Adrenal gland (tissue), 9 donors: ENCODE measurements at regions not wholly inside any gene's neighbourhood (a gene's known extent, or its start where the extent isn't known, plus 50 kb on each side); places are given as distances from the start of the nearest gene placed in this dataset.

Source experiments
- DNase-seq, 7 donors: peaks; one replicate each; pipeline ENCODE4 v3.0.0-alpha.2; 2019 to 2020
- H3K27ac ChIP-seq, 5 donors: fragments of 200-600 bp; sonication (generic) in 4 of 5; 1 replicate in 3 of 5; 2 replicates in 2 of 5; pipeline versions ENCODE4 v1.5.1 to v1.8.0; 2016 to 2020; ENCODE audit warnings: mild to moderate bottlenecking in 1 of 5
- H3K27me3 ChIP-seq: fragments of 200-600 bp; 2 replicates; pipeline ENCODE4 v1.8.0; 2021
- H3K36me3 ChIP-seq, 2 donors: fragments of 200-600 bp; replicated peaks in 1 of 2; 1 replicate in 1 of 2; 2 replicates in 1 of 2; pipeline versions ENCODE4 v1.5.1 to v1.8.0; 2018 to 2022
- H3K4me1 ChIP-seq, 2 donors: fragments of 200-600 bp; replicated peaks in 1 of 2; 1 replicate in 1 of 2; 2 replicates in 1 of 2; pipeline versions ENCODE4 v1.5.1 to v1.8.0; 2018 to 2021
- H3K4me3 ChIP-seq, 4 donors: fragments of 200-600 bp; sonication (generic) in 3 of 4; one replicate each; pipeline ENCODE4 v1.5.1; 2016 to 2018
- H3K9me3 ChIP-seq, 3 donors: fragments of 200-600 bp; sonication (generic) in 1 of 3; replicated peaks in 1 of 3; 1 replicate in 2 of 3; 2 replicates in 1 of 3; pipeline versions ENCODE4 v1.5.1 to v1.8.0; 2016 to 2021
- CTCF ChIP-seq, 6 experiments: fragments of 450-650 bp in 4 of 6; fragments of 200-600 bp in 2 of 6; sonication (generic) in 1 of 6; IDR thresholded peaks; 1 replicate in 5 of 6; 2 replicates in 1 of 6; pipeline versions ENCODE4 v1.5.1 to v1.8.0; 2016 to 2021; ENCODE audit warnings: antibody characterized with exemption in 6 of 6, mild to moderate bottlenecking in 2 of 6, moderate library complexity in 1 of 6
- POLR2A ChIP-seq, 2 donors: fragments of 450-650 bp; IDR thresholded peaks; one replicate each; pipeline ENCODE4 v1.6.1; 2017; ENCODE audit warnings: antibody characterized with exemption in 2 of 2, mild to moderate bottlenecking in 2 of 2, moderate library complexity in 1 of 2
- WGBS, 4 donors: extraction: QIAGEN DNeasy Blood & Tissue Kit in 2 of 4; methylation state at CpG; one replicate each; pipeline versions ENCODE4 v1.1.5 to v1.1.7; 2013 to 2017; 5-methylcytosine and 5-hydroxymethylcytosine counted together
- intact Hi-C, 2 donors: fragments of 100-400 bp; cut with DNase I; formaldehyde crosslinking; loops; one replicate each; pipeline versions ENCODE4 v1.14.1 to v1.15.0; 2022 to 2023
- donor health status: healthy with polysubstance abuse.
- donor health status: Bipolar disorder and iron deficiency.
- donor health status: DM: yes; HTN: yes; CAD: no.
- donor health status: DM: no; HTN: no; CAD: no.
- donor health status: DM: no; HTN: no; CAD: no.

GRCh38 chr5:20262896-20263295 is 274.9 kb upstream of the CDH18 start:
- Histone ChIP-seq H3K4me3 (no peak overlapping the region), H3K27me3 (no peaks in the 10 kb centered on the region), H3K4me1 (no peaks in the 10 kb centered on the region), H3K36me3 (no peaks in the 10 kb centered on the region), H3K9me3 (no peaks in the 10 kb centered on the region), H3K27ac (no peak overlapping the region)
- no peak for DNase-seq
- TF ChIP-seq POLR2A (IDR thresholded peaks at IDR 0.05) (no peak), CTCF (IDR thresholded peaks at IDR 0.05) (no peak)
- intact Hi-C loops: no loop called here
- WGBS, 4 donors: 64 to 83% (median 76%) methylated on average over 3 of the region's 3 CpGs

GRCh38 chr5:20254748-20255147 is 266.7 kb upstream of the CDH18 start:
- no peaks in the 10 kb centered on the region for H3K36me3 ChIP-seq
- no peaks in the 10 kb centered on the region for H3K4me1 ChIP-seq
- TF ChIP-seq POLR2A (IDR thresholded peaks at IDR 0.05): no peak
- no peak for TF ChIP-seq CTCF (IDR thresholded peaks at IDR 0.05)
- no peak overlapping the region for H3K4me3 ChIP-seq
- DNase-seq: no peak
- no peaks in the 10 kb centered on the region for H3K27me3 ChIP-seq
- intact Hi-C loops: no loop called here
- WGBS, 4 donors: 84 to 92% (median 89%) methylated on average over 4 of the region's 4 CpGs
- H3K9me3 ChIP-seq: no peaks in the 10 kb centered on the region
- H3K27ac ChIP-seq: no peak overlapping the region

GRCh38 chr5:20248118-20248517 is 260.1 kb upstream of the CDH18 start:
- DNase-seq: no peak
- intact Hi-C loops: no loop called here
- TF ChIP-seq CTCF (IDR thresholded peaks at IDR 0.05) (no peak), POLR2A (IDR thresholded peaks at IDR 0.05) (no peak)
- Histone ChIP-seq H3K9me3 (no peaks in the 10 kb centered on the region), H3K4me3 (no peak overlapping the region), H3K27ac (no peak overlapping the region), H3K4me1 (no peaks in the 10 kb centered on the region), H3K27me3 (no peaks in the 10 kb centered on the region), H3K36me3 (no peaks in the 10 kb centered on the region)
- WGBS, 4 donors: 7 to 50% (median 23%) methylated on average over 1 of the region's 1 CpG

GRCh38 chr5:20245432-20245974 is 257.5 kb upstream of the CDH18 start:
- Histone ChIP-seq H3K36me3 (no peaks in the 10 kb centered on the region), H3K4me1 (no peaks in the 10 kb centered on the region), H3K27ac (no peak overlapping the region), H3K9me3 (no peaks in the 10 kb centered on the region), H3K4me3 (no peak overlapping the region), H3K27me3 (no peaks in the 10 kb centered on the region)
- WGBS, 4 donors: 73 to 76% (median 74%) methylated on average over 2 of the region's 2 CpGs
- intact Hi-C loops: no loop called here
- no peak for TF ChIP-seq POLR2A (IDR thresholded peaks at IDR 0.05)
- TF ChIP-seq CTCF (IDR thresholded peaks at IDR 0.05): no peak
- no peak for DNase-seq
